Endothelial cell of umbilical vein (primary cell): ENCODE measurements at regions not wholly inside any gene's neighbourhood (a gene's known extent, or its start where the extent isn't known, plus 50 kb on each side); places are given as distances from the start of the nearest gene placed in this dataset.

Experiments
- BruUV-seq: library from RNA; stranded (reverse); fragments of 400-500 nt; replicated peaks from 2 replicates; lab custom pipeline; 2021; lab: Mats Ljungman, UMichigan
- CTCF ChIA-PET: fragments of 300-600, 350-600 bp; sonication (Branson Sonifier 250); formaldehyde crosslinking; loops from one replicate; lab custom pipeline; 2021; ENCODE audit warnings: antibody characterized with exemption, inconsistent platforms; lab: Charles Lee
- POLR2A ChIA-PET: fragments of 300-600, 350-600 bp; sonication (Branson Sonifier 250); formaldehyde crosslinking; loops from one replicate; lab custom pipeline; 2021; ENCODE audit warnings: antibody characterized with exemption, inconsistent platforms; lab: Charles Lee
- DNase-seq: peaks from one replicate; pipeline ENCODE4 v3.0.0-alpha.2; 2011; ENCODE audit warnings: low read depth, low spot score
- FAIRE-seq: peaks from 2 replicates; lab custom pipeline; 2011; peaks lifted over from hg19 to GRCh38; lab: Jason Lieb, UNC
- H2AFZ ChIP-seq: 2 replicates; pipeline ENCODE4 v1.6.0; 2012; ENCODE audit warnings: low read depth, low read length, control low read depth, inconsistent platforms
- H3K27ac ChIP-seq: 2 replicates; pipeline ENCODE4 v1.5.1; 2011; ENCODE audit warnings: low read depth, mild to moderate bottlenecking, control low read depth, low read length, moderate library complexity; ENCODE audit not compliant: insufficient read depth
- H3K27me3 ChIP-seq, 2 experiments: 2 replicates each; pipeline versions ENCODE4 v1.6.0 to v1.6.1; 2011; ENCODE audit warnings: low read length in 2 of 2, mixed read lengths in 1 of 2; ENCODE audit not compliant: control insufficient read depth in 2 of 2, insufficient read depth in 2 of 2
- H3K36me3 ChIP-seq, 2 experiments: 2 replicates in 1 of 2; 3 replicates in 1 of 2; pipeline ENCODE4 v1.5.1; 2011; ENCODE audit warnings: low read length in 2 of 2, mild to moderate bottlenecking in 1 of 2, moderate library complexity in 1 of 2; ENCODE audit not compliant: control insufficient read depth in 2 of 2, insufficient read depth in 2 of 2; ENCODE audit errors: extremely low read depth in 1 of 2
- H3K4me1 ChIP-seq: 3 replicates; pipeline ENCODE4 v1.5.1; 2011; ENCODE audit warnings: mild to moderate bottlenecking, low read length; ENCODE audit not compliant: control insufficient read depth, insufficient read depth; ENCODE audit errors: extremely low read depth
- H3K4me2 ChIP-seq: 2 replicates; pipeline ENCODE4 v1.6.1; 2011; ENCODE audit warnings: low read length, control low read depth, mixed read lengths; ENCODE audit not compliant: insufficient read depth
- H3K4me3 ChIP-seq, 3 experiments: fragments of 200-600 bp in 1 of 3; sonication (generic), shearing (Covaris generic) in 1 of 3; replicated peaks in 1 of 3; 2 replicates each; pipeline ENCODE4 v1.5.1; 2011 to 2016; ENCODE audit warnings: control low read depth in 3 of 3, low read length in 3 of 3, mild to moderate bottlenecking in 2 of 3, inconsistent platforms in 1 of 3, low read depth in 1 of 3, moderate library complexity in 1 of 3; ENCODE audit not compliant: insufficient read depth in 1 of 3
- H3K79me2 ChIP-seq: 2 replicates; pipeline ENCODE4 v1.6.0; 2012; ENCODE audit warnings: low read length, inconsistent platforms; ENCODE audit not compliant: control insufficient read depth, insufficient read depth
- H3K9ac ChIP-seq: replicated peaks from 2 replicates; pipeline ENCODE3; 2011; ENCODE audit warnings: low read length, control low read depth; ENCODE audit not compliant: insufficient read depth; ENCODE audit errors: extremely low read depth
- H3K9me1 ChIP-seq: replicated peaks from 3 replicates; pipeline ENCODE4 v1.6.0; 2011; ENCODE audit warnings: mild to moderate bottlenecking, low read length; ENCODE audit not compliant: control insufficient read depth, insufficient read depth; ENCODE audit errors: extremely low read depth
- H3K9me3 ChIP-seq: replicated peaks from 2 replicates; pipeline ENCODE4 v1.5.1; 2012; ENCODE audit warnings: low read length, inconsistent platforms; ENCODE audit not compliant: control insufficient read depth, insufficient read depth
- H4K20me1 ChIP-seq: replicated peaks from 2 replicates; pipeline ENCODE3; 2011; ENCODE audit warnings: mild to moderate bottlenecking, low read length; ENCODE audit not compliant: control insufficient read depth, insufficient read depth; ENCODE audit errors: extremely low read depth
- CTCF ChIP-seq, 2 donors: IDR thresholded peaks; 1 replicate in 1 of 2; 2 replicates in 1 of 2; pipeline ENCODE4 v1.5.1; 2011; ENCODE audit warnings: low read length in 2 of 2, mild to moderate bottlenecking in 2 of 2, moderate library complexity in 2 of 2, control low read depth in 1 of 2, inconsistent platforms in 1 of 2, low read depth in 1 of 2; ENCODE audit not compliant: insufficient read depth in 1 of 2; ENCODE audit errors: extremely low read depth in 1 of 2
- EZH2 ChIP-seq: IDR thresholded peaks from 2 replicates; pipeline ENCODE4 v1.6.1; 2012; ENCODE audit warnings: borderline replicate concordance, low read depth, mild to moderate bottlenecking, moderate library complexity, low read length, inconsistent platforms; ENCODE audit not compliant: severe bottlenecking
- FOS ChIP-seq: IDR thresholded peaks from 2 replicates; pipeline ENCODE4 v1.6.1; 2011; ENCODE audit warnings: mild to moderate bottlenecking, low read length, moderate library complexity, borderline replicate concordance; ENCODE audit not compliant: insufficient read depth
- GATA2 ChIP-seq: IDR thresholded peaks from 2 replicates; pipeline ENCODE4 v1.7.0; 2011; ENCODE audit warnings: low read depth, mild to moderate bottlenecking, moderate library complexity, mixed read lengths, low read length; ENCODE audit not compliant: insufficient read length, insufficient read depth
- JUN ChIP-seq: IDR thresholded peaks from 2 replicates; pipeline ENCODE4 v1.6.1; 2011; ENCODE audit warnings: borderline replicate concordance, low read depth; ENCODE audit not compliant: insufficient read length, insufficient read depth
- MAX ChIP-seq: IDR thresholded peaks from 2 replicates; pipeline ENCODE4 v1.6.1; 2011; ENCODE audit not compliant: insufficient read depth, insufficient read length
- MYC ChIP-seq: IDR thresholded peaks from one replicate; pipeline ENCODE4 v1.6.1; 2011; ENCODE audit warnings: mild to moderate bottlenecking, low read depth, low read length
- POLR2A ChIP-seq: IDR thresholded peaks from 2 replicates; pipeline ENCODE4 v1.6.1; 2012; ENCODE audit warnings: low read depth, mild to moderate bottlenecking, control low read depth, low read length
- POLR2AphosphoS5 ChIP-seq: IDR thresholded peaks from 2 replicates; pipeline ENCODE4 v1.6.1; 2012; ENCODE audit warnings: low read depth, mild to moderate bottlenecking, control low read depth, low read length, moderate library complexity; ENCODE audit not compliant: insufficient read depth
- dilution Hi-C: fragments of 300-500 bp; cut with MboI; formaldehyde crosslinking; loops from one replicate; pipeline ENCODE4 v1.15.0; 2019; ENCODE audit warnings: low sequenced_read_pairs; ENCODE audit not compliant: extremely low pct_ligation_motif_present
- intact Hi-C: fragments of 100-400 bp; cut with micrococcal nuclease; formaldehyde crosslinking; loops from one replicate; pipeline ENCODE4 v1.10.0; 2022

GRCh38 chr5:158419186-158419585, 560.2 kb upstream of the CLINT1 start:
- no peak overlapping the region for H3K9ac ChIP-seq
- no peaks in the 10 kb centered on the region for H3K36me3 ChIP-seq
- intact Hi-C loops: no loop called here
- no peak overlapping the region for H3K4me3 ChIP-seq
- BruUV-seq: no TSS peak
- H3K79me2 ChIP-seq: no peaks in the 10 kb centered on the region
- TF ChIP-seq CTCF (IDR thresholded peaks at IDR 0.05; ENCODE audit: extremely low read depth in 1 of 2, insufficient read depth in 1 of 2, low read depth in 1 of 2, low read length in 2 of 2) (no peak), EZH2 (no peak), MYC (no peak), FOS (no peak), POLR2AphosphoS5 (no peak), GATA2 (no peak), MAX (no peak), JUN (no peak), POLR2A (no peak)
- CTCF ChIA-PET: no interaction called here
- H3K27me3 ChIP-seq: no peaks in the 10 kb centered on the region
- H2AFZ ChIP-seq: no peak overlapping the region
- no peak for DNase-seq
- H3K4me1 ChIP-seq: peaks cover 13% of the 10 kb centered on the region
- dilution Hi-C loops: no loop called here
- H3K9me1 ChIP-seq: no peaks in the 10 kb centered on the region
- no peaks in the 10 kb centered on the region for H4K20me1 ChIP-seq
- POLR2A ChIA-PET: no interaction called here
- H3K4me2 ChIP-seq: no peak overlapping the region
- H3K27ac ChIP-seq: no peak overlapping the region
- no peaks in the 10 kb centered on the region for H3K9me3 ChIP-seq
- no peak for FAIRE-seq
